ENCODE measurements at regions not wholly inside any gene's neighbourhood (a gene's known extent, or its start where the extent isn't known, plus 50 kb on each side); places are given as distances from the start of the nearest gene placed in this dataset.

DNA sequence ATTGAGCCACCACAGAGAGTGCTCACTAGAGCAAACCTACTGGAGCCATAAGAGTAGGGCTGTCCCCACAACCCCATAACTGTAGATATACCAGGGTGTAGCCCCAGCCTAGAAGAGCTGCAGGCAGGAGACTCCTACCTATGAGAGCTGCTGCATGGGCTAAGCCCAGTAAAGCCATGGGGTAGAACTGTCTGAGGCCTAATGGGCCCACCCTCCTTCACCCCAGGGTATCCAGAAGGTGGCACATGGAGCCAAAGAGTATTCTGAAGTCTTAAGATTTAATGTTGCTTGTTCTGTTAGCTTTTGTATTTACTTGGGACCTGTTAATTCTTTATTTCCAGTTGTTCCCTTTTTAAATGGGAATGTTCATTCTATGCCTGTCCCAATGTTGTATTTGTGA lies 1193.7 kb upstream of the ADGRL2 start:
- TF ChIP-seq, protein P1, sequence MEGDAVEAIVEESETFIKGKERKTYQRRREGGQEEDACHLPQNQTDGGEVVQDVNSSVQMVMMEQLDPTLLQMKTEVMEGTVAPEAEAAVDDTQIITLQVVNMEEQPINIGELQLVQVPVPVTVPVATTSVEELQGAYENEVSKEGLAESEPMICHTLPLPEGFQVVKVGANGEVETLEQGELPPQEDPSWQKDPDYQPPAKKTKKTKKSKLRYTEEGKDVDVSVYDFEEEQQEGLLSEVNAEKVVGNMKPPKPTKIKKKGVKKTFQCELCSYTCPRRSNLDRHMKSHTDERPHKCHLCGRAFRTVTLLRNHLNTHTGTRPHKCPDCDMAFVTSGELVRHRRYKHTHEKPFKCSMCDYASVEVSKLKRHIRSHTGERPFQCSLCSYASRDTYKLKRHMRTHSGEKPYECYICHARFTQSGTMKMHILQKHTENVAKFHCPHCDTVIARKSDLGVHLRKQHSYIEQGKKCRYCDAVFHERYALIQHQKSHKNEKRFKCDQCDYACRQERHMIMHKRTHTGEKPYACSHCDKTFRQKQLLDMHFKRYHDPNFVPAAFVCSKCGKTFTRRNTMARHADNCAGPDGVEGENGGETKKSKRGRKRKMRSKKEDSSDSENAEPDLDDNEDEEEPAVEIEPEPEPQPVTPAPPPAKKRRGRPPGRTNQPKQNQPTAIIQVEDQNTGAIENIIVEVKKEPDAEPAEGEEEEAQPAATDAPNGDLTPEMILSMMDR (IDR thresholded peaks at IDR 0.05): no peak
- TF ChIP-seq POLR2A (IDR thresholded peaks at IDR 0.05): no peak
